Stimulated activated CD8-positive, alpha-beta memory T cell treated with anti-CD3 and anti-CD28 coated beads, Interleukin-2, amount 100 ng/mL, for 48 hours (primary cell): ENCODE measurements at regions not wholly inside any gene's neighbourhood (a gene's known extent, or its start where the extent isn't known, plus 50 kb on each side); places are given as distances from the start of the nearest gene placed in this dataset.

ENCODE experiments used
- DNase-seq, 2 donors: peaks; one replicate each; pipeline ENCODE4 v3.0.0-alpha.2; 2020; ENCODE audit warnings: low read depth in 2 of 2

- DNase-seq = no peak
Observed at GRCh38 chr1:218582646-218583045, 237.5 kb downstream of the TGFB2 start.

GRCh38 chr1:218584418-218585155 lies 239.5 kb downstream of the TGFB2 start:
- no peak for DNase-seq

- DNase-seq = no peak
Observed at GRCh38 chr1:218585511-218586184, 240.5 kb downstream of the TGFB2 start.

GRCh38 chr1:218587900-218588299 lies 242.8 kb downstream of the TGFB2 start:
- no peak for DNase-seq

- no peak for DNase-seq
Observed at GRCh38 chr1:218588540-218589172, 243.5 kb downstream of the TGFB2 start.

- no peak for DNase-seq
Observed at GRCh38 chr1:218589487-218589886, 244.4 kb downstream of the TGFB2 start.

GRCh38 chr1:218591966-218592365 lies 246.8 kb downstream of the TGFB2 start:
- no peak for DNase-seq

- DNase-seq = no peak
Observed at GRCh38 chr1:218592688-218593087, 247.6 kb downstream of the TGFB2 start.

GRCh38 chr1:218600968-218601367 lies 255.8 kb downstream of the TGFB2 start:
- DNase-seq = no peak

GRCh38 chr1:218604217-218604616 lies 259.1 kb downstream of the TGFB2 start:
- DNase-seq = no peak

- DNase-seq = no peak
Observed at GRCh38 chr1:218611916-218612585, 266.9 kb downstream of the TGFB2 start.

GRCh38 chr1:218613105-218613504 lies 268.0 kb downstream of the TGFB2 start:
- DNase-seq = no peak

- DNase-seq = no peak
Observed at GRCh38 chr1:218614031-218614430, 268.9 kb downstream of the TGFB2 start.

- DNase-seq = no peak
Observed at GRCh38 chr1:218616681-218617080, 271.5 kb downstream of the TGFB2 start.

- DNase-seq = no peak
Observed at GRCh38 chr1:218617986-218618385, 272.9 kb downstream of the TGFB2 start.

GRCh38 chr1:218620956-218621355 lies 275.8 kb downstream of the TGFB2 start:
- no peak for DNase-seq

- DNase-seq = no peak
Observed at GRCh38 chr1:218624052-218624451, 278.9 kb downstream of the TGFB2 start.

- DNase-seq = no peak
Observed at GRCh38 chr1:218625393-218625792, 280.3 kb downstream of the TGFB2 start.

- no peak for DNase-seq
Observed at GRCh38 chr1:218633238-218633988, 288.3 kb downstream of the TGFB2 start.

- DNase-seq = no peak
Observed at GRCh38 chr1:218634212-218634611, 289.1 kb downstream of the TGFB2 start.

- DNase-seq = no peak
Observed at GRCh38 chr1:218636548-218636947, 291.4 kb downstream of the TGFB2 start.

- no peak for DNase-seq
Observed at GRCh38 chr1:218640173-218640572, 295.0 kb downstream of the TGFB2 start.
